GM19324 (cell line): ENCODE measurements at regions not wholly inside any gene's neighbourhood (a gene's known extent, or its start where the extent isn't known, plus 50 kb on each side); places are given as distances from the start of the nearest gene placed in this dataset.

Source experiments
- ATAC-seq: cut with Tn5 transposase; IDR thresholded peaks from one replicate; pipeline ENCODE4 v1.9.1; 2021; ENCODE audit warnings: mild to moderate bottlenecking, moderate library complexity; ENCODE audit not compliant: unreplicated experiment, low FRiP score

DNA sequence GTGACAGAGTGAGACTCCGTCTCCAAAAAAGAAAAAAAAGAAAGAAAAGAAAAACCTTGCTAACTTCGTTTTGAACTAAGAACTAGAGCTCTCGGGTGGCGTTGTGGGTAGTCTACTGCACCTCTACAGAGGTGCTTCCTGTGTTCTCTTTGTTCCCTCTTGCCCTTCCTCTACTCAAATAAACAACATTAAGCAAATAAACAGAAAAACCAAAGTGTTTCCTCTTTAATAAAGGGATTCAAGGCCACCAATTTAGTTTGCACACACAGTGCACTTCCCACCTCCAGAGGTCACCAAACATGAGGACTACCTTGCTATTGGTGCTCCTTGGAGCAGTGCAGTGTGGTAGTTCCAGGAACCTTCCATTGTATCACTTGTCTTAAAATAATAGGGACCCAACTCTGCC, 354.2 kb upstream of the TBL1XR1 start:
- ATAC-seq, result no peak

DNA sequence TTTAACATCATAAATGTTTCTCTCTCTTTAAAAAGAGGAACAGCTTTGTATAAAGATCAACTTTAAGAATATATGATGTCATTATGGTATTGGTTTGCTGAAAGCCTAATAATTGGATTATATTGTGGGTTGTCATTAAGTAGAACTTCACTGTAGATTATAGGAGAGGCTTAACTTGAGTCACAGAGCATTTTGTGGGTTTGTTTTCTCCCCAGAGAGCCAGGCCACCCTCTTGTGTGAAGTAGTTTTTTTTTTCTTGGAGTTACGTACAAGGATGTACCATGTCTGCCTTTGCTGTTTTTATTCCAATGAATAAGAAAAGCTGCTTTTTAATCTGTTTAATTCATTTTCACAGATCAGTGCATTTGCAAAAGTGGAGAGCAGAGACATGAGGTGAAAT, 354.8 kb upstream of the TBL1XR1 start:
- ATAC-seq, result no peak

DNA sequence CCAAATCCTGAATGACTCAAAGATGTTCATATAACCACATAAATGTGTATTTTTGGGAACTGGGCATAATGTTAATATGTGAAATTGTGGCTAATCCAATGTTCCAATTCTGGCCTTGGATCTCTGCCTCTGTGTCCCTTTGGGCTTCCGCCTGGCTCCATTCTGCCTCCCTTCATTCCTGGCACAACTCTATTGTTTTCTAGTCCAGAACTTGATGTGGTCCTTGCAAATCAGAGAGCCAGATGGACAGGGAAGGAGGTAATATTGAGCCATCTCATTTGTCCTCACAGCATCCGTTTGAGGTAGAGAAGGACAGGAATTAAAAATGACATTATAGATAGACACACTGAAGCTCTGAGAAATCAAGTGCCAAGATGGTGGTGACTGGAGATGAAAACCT, 355.7 kb upstream of the TBL1XR1 start:
- ATAC-seq, result no peak

DNA sequence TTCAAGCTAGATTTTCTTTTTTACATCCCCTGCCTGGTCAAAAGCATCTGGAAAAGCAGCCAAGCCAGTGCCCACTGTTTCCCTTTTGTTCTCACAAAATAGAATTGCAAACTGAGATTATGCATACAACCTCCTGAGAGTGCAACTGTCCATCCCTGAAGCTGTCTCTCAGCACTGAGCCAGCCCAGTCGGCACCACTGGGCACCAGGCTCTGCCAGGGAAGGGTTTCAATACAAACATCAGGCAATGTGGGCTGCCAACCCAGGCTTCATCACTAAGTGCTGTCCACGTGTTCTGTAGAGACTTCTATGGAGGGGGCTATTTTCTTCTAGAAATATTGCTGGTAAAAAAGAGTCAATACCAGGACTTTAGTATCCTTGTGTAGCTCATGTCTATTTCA, 356.3 kb upstream of the TBL1XR1 start:
- no peak for ATAC-seq

DNA sequence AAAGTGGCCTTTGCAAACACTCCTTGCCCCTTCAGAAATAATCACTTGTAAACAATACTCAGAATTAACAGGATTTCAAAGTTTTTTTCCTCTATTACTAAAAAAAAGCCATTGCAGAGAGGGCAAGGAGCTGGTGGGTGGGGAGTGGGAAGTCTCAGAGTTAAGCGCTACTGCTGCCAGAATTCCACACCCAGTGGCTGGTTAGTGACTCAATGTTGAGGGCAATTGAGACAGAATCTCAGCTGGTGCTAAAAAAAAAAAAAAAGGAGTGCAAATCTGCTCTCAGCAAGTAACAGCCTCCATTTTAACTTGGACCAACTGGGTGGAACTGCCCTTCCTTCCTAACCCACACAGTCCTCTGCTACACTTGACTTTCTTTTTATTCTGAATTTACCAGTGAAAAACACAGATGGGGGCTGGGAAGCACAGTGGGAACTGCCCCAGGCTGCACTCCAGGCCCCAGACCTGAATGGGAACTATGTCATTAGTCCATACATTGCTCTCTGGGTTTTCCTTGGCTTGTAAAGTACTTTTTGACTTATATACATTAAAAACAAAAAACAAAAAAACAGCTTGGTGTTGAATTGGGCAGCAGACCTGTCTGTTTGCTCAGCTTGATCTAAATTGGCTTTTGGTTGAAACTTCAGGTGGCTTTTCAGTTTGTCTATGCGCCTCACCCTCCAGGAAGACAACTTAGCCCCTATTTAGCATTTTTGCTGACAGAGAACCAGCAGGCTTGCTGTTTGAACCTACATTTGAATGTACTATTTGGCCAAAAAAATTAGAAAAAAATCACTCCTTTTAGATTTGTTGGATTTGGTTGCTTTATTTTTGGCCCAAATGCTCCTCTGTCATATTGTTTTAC, 357.8 kb upstream of the TBL1XR1 start:
- no peak for ATAC-seq

DNA sequence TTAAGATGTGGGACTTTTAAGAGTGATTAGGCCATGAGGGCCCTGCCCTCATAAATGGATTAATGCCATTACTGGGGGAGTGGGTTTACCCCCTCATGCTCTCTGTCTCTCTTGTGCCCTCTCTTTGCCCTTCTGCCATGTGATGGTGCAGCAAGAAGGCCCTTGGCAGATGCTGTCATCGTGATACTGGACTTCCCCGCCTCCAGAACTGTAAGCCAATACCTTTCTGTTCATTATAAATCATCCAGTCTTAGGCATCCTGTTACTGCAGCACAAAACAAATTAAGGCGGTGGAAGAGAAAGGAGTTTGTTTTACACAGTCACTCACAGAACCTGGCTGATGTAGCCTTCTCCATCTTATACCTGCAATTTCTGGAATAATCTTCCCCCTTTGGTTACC, 360.3 kb upstream of the TBL1XR1 start:
- ATAC-seq, result no peak

DNA sequence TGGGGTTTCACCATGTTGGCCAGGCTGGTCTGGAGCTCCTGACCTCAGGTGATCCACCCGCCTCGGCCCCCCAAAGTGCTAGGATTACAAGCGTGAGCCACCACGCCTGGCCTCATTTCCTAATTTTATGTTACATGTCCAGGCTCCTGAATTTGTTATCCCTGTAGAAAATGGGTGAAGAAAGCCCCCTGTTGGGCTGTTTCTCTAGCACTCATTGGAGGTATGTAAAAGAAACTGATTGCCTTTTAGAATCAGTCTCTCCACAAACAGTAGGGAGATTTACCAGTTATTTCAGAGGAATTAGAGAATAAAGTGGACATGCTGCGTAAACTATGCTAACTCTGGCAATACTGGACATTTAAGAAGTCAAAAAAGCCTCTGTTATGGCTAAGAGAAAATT, 364.1 kb upstream of the TBL1XR1 start:
- ATAC-seq, result no peak

DNA sequence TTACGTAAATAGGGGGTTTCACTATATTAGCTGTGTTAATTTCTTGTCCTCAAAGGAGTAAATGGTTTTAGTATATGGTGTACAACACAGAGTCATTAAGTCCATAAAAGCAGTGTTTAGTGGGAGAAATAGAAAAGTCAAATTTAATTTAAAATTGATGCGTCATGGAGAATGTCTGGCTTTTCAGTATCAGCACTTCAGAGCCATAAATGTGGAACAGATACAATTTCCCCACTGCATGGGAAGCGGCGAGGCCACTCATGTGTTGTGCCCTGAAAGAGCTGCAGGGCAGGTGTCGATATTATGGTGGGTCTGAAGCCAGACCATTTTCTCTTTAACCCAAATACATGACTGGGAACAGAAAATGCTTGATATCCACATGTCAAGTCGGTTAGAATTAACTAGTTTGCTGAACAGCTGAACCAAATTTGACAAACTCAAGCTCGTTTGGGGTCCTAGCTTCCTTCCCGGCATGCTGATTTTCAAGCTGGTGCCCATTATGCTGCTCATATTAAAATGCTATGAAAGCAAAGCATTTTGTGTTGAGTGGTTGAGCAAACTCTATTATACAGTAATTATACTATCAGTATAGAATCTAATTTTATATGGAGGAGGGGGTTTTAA, 364.6 kb upstream of the TBL1XR1 start:
- no peak for ATAC-seq

DNA sequence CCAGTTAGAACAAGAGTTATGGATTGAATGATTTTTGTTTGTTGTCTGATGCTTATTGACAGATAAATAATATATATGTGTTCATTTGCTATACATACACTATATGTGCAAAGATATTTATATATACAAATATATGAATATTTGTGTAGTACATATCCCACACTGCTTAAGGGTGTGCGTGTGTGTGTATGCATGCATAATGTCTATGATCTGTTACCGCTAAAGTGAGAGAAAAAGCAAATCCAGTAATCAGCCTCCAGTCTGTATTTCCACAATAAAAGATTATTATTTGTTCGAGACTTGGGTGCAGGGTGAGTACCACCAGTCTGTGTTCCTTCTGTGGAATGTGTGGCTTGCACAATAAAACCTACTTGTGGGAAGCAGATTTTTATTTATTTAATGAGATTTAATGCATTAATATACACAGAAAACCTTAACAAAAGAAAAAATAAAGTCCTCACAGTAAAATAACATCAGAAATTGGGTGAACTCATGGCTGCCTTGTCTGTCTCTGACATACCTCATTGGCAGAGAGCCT, 366.0 kb upstream of the TBL1XR1 start:
- no peak for ATAC-seq

DNA sequence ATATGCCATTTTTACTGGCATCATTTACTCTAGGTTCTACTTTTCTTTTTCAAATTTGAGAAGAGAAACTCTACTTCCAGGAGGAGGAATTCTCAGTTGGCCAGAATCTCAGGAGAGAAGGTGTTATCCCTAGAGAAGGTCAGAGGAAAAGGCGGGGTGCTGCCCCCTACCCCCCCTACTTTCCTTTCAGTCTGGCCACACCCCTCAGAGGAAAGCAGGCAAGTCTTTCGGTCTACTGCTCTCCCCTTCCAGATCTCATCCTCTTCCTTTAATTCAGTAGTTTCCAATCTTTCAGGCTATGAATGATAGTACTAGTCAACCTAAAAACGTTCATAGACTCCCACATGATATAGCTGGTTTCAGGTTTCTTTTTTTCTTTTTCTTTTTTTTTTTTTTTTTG, 366.5 kb upstream of the TBL1XR1 start:
- no peak for ATAC-seq

DNA sequence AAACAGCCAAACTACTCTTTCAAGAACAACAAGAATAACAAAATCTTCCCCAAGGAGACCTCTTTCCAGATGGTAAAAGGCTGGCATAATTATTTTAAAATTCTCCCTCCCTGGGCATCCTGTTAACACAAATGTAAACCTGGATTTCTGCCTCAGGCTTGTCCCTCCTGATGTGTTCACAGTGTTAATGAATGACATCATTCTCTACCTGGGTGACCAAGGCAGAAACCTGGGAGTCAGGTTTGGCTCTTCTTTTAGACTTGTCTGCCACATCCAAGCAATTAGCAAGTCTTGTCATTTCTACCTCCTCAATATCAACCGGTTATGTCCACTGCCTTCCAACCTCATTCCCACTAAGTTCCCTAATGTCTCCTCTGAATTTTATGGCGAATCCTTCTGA, 368.7 kb upstream of the TBL1XR1 start:
- ATAC-seq, result no peak

DNA sequence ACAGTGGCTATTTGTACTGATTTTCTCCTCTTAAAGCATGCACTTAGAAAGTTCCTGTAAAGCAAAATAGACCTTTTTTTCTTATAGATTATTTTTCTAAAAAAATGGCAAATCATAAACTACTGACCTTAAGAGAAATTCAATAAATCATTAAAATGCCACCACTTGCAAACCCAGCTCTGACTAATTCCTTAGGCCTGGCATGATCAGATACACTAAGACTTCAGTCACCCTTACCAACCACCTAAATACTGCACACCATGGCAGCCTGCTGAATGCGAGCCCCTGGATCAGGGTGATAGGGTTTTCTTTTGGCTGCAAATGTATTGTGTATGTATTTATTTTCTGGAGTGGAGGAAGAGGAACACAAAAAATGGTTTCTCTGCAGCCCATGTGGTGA, 370.6 kb upstream of the TBL1XR1 start:
- no peak for ATAC-seq

DNA sequence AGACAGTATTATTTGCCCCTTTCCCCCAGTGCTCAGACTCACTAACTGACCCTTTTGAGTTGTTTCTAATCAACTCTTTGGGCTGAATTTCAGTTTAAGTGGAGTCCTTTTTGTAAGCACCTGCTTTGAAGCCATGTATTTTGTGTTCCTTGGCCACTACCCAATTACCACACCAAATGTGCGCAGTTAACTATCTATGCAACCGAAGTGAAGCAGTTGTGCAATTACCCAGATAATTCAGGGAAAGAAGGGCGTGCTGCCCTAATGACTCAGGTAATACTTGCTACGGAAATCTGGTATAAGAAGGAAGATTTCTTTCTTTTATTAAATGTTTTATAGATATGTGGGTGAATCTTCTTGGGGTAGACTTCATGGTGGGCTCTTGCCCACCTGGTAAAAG, 371.9 kb upstream of the TBL1XR1 start:
- no peak for ATAC-seq

DNA sequence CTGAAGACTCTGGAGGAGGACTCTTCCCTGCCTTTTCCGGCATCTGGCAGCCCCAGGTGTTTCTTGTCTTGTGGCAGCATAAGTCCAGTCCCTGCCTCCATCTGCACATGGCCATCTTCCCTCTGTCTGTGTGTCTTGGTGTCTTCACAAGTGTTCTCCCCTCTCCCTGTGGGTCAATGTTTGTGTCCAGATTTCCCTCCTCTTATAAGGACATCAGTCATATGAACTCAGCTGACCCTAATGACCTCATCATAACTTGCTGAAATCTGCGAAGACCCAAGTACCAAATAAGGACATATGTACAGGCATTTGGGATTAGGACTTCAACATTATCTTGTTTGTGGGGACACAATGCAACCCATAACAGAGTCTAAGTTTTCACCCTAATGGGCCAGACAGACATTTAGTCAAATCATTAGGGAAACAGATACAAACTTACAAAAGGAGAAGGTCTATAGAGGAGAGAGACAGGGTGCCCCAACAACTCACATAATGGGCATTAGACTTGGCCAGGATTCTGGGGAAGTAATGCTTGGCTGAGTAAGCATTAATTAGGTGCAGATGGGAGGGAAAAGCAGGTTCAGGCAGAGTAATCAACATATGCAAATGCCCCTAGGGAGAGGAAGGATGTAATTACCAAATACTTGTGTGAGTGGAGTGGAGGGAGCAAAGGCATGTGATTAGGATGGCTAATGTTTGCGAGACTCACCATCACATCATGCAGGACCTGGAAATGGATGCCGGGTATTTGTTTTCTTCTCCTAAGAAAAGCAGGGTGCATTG, 372.8 kb upstream of the TBL1XR1 start:
- ATAC-seq, result no peak

DNA sequence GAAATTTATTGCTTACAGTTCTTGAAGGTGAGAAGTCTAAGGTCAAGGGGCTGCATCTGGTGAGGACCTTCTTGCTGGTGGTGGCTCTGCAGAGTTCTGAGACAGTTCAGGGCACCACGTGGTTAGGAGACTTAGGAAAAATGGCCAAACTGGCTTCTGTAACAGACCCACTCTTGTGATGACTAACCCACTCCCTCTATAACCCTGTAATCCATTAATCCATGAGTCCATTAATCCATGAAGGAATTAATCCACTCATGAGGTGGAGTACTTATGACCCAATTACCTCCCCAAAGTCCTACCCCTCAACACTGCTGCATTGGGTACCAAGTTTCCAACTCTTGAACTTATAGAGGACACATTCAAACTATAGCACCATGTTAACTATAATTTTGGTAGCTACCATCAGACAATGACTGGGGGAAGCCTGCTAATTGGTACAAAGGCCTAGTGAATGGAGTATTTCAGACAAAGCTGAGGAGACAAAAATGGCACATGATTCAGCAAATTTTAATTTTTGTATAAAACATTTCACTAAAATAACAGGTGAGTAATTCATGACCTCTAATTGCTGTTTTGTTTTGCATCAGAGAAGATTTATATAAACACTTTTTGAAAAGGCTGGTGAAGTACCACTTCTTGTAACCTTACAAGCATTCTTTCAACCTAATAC, 374.1 kb upstream of the TBL1XR1 start:
- ATAC-seq, result no peak

DNA sequence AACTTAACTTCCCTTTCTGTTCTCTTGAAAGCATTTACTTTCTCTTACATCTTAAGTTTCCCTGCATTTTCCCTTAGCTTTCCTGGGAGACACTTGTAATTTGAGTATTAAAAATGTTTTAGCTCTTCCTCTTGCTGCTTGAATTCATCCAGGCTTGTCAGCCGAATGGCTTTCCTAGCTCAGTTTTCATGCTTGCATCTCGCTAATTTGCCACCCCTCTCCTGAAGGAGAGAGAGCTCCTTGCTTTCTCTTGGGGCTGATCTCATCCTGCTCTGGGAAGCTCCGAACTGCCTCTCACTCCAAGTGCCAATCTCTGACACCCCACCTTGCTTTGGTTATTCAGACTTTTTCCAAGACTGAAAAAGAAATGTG, 374.6 kb upstream of the TBL1XR1 start:
- no peak for ATAC-seq

DNA sequence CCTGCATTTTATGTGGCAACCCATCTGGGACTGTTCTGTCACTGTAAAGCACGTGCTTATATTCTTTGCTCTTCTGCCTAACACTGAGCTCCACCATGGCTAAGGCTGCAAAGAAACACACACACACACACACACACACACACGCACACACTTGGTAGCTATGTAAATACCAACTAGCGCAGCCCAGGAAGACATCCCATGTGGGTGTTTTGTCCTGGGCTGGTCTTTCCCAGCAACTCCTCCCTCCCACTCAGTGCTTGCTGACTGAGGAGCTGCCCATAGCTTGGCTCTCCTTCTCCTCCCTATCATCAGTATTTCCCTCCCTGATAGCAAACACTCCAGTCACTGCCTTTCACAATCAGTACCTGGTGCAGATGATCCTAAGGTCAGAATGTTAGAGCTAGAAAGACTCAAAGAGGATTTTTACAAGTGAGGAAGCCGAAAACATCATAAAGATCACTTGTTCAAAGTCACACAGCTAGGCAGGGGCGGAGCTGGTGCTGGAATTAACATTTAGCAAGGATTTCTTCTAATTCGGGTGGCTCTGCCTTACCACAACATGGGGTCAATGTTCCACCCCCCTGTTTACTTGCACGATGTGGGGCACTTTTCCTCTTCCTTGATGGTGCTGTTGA, 377.1 kb upstream of the TBL1XR1 start:
- no peak for ATAC-seq

DNA sequence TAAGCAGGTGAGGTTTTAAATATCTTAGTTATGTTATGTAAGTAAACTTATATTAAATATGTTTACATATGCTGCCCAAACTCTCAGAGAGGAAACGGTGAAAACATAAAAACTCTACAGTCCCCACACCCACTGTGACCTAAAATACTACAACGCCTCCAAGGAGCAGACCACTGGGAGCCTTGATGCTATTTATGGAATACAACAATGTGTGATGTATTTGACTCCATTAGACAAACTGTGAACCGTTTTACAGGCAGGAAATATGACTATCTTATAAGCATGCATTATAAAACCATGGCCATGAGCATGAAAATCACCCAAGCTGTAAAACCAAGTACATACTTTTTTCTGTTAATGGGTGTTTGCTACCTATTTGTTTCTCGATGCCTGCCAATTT, 379.5 kb upstream of the TBL1XR1 start:
- no peak for ATAC-seq

DNA sequence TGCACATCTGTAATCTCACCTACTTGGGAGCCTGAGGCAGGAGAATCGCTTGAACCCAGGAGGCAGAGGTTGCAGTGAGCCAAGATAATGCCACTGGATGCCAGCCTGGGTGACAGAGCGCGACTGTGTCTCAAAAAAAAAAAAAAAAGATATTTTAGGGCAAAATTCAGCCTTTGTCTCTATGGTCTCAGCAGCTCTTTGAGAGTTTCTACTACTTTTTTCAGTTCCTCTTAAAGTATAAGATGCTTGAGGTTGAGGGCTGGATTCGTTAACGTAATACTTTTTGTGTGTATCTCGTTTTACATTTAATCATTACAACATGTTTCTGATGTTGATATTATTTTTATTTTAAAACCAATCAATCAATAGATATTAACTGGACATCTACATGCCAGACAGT, 381.2 kb upstream of the TBL1XR1 start:
- peak; percentile 66 for ATAC-seq

DNA sequence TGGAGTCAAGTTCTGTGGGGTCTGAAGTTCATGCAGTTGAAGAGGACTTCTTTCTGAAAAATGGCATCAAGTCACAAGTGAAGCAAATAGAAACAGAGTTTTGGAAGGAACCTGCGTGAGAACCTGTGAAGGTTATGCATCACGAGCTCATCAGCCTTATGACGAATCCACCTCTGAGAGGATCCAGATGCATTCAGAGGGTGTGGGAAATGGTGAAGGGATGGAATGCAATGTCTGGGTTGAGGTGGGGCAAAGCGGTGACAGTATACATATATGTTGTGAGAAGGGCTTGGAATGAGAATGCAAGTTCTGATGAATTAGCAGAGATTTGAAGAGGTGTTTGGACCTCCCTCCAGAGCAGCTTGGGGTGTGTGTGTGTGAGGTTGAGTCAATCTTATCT, 382.1 kb upstream of the TBL1XR1 start:
- no peak for ATAC-seq
